DND-41 (cell line): ENCODE measurements at regions not wholly inside any gene's neighbourhood (a gene's known extent, or its start where the extent isn't known, plus 50 kb on each side); places are given as distances from the start of the nearest gene placed in this dataset.
A peak's percentile ranks its signal among the peaks of the same experiment; 100 is the strongest.

Source experiments
- ATAC-seq: fragments of 200-7000 bp; cut with Tn5 transposase; 3 replicates; pipeline ENCODE4 v1.9.1; 2021; ENCODE audit warnings: low read depth; ENCODE audit not compliant: insufficient read depth
- DNase-seq: peaks from one replicate; pipeline ENCODE4 v3.0.0-alpha.2; 2020
- H2AFZ ChIP-seq: 2 replicates; pipeline ENCODE4 v1.6.0; 2012; ENCODE audit warnings: low read depth, low read length
- H3K27ac ChIP-seq: 2 replicates; pipeline ENCODE4 v1.5.1; 2012; ENCODE audit warnings: low read length, inconsistent platforms
- H3K27me3 ChIP-seq: fragments of 200-600 bp; sonication (generic); 2 replicates; pipeline ENCODE4 v1.6.0; 2012; ENCODE audit warnings: low read length, mild to moderate bottlenecking, inconsistent platforms; ENCODE audit not compliant: insufficient read depth, poor library complexity
- H3K36me3 ChIP-seq: 2 replicates; pipeline ENCODE4 v1.5.1; 2012; ENCODE audit warnings: low read length, inconsistent platforms; ENCODE audit not compliant: insufficient read depth
- H3K4me1 ChIP-seq: 2 replicates; pipeline ENCODE4 v1.5.1; 2012; ENCODE audit warnings: mild to moderate bottlenecking, low read length; ENCODE audit not compliant: insufficient read depth
- H3K4me2 ChIP-seq: 2 replicates; pipeline ENCODE4 v1.6.0; 2012; ENCODE audit warnings: mild to moderate bottlenecking, moderate library complexity, low read length, inconsistent platforms; ENCODE audit not compliant: insufficient read depth
- H3K4me3 ChIP-seq, 2 experiments: fragments of 200-600 bp in 1 of 2; shearing (Covaris generic) in 1 of 2; 2 replicates each; pipeline ENCODE4 v1.5.1; 2012 to 2016; ENCODE audit warnings: inconsistent platforms in 2 of 2, low read length in 2 of 2, mild to moderate bottlenecking in 2 of 2, low read depth in 1 of 2, moderate library complexity in 1 of 2
- H3K79me2 ChIP-seq: 2 replicates; pipeline ENCODE4 v1.6.0; 2012; ENCODE audit warnings: low read length, inconsistent platforms; ENCODE audit not compliant: insufficient read depth
- H3K9ac ChIP-seq: 2 replicates; pipeline ENCODE4 v1.6.0; 2012; ENCODE audit warnings: low read depth, mild to moderate bottlenecking, inconsistent platforms, low read length, moderate library complexity
- H3K9me3 ChIP-seq: 2 replicates; pipeline ENCODE4 v1.5.1; 2012; ENCODE audit warnings: low read length, moderate library complexity, mild to moderate bottlenecking, inconsistent platforms; ENCODE audit not compliant: insufficient read depth, severe bottlenecking
- H4K20me1 ChIP-seq: 2 replicates; pipeline ENCODE4 v1.6.0; 2012; ENCODE audit warnings: low read length; ENCODE audit not compliant: insufficient read depth
- CTCF ChIP-seq: IDR thresholded peaks from 2 replicates; pipeline ENCODE4 v1.5.1; 2012; ENCODE audit warnings: borderline replicate concordance, low read length, moderate library complexity, mild to moderate bottlenecking; ENCODE audit not compliant: poor library complexity, severe bottlenecking; ENCODE audit errors: extremely low read depth
- EZH2 ChIP-seq: IDR thresholded peaks from 3 replicates; pipeline ENCODE4 v1.6.1; 2012; ENCODE audit warnings: borderline replicate concordance, low read depth, mild to moderate bottlenecking, moderate library complexity, low read length, inconsistent platforms; ENCODE audit not compliant: severe bottlenecking

DNA sequence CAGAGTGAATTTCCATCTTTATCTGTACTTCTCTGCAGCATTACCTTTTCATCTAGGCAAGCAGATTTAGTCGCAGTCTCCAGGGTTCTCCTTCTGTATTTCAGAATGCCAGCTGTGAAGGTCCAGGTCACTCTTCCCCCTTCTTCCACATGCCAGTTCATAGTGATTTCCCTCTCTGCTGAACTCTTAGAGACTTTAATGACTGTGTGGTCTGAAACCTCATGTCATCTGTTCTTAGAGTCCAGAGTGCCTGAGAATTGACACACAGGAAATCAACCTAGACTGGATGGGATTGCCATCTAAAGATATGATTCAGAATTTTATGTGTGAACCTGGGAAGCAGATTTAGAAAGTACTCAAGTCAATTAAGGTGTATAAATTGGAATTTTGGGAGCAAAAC is 248.1 kb downstream of the TPBG start:
- ATAC-seq = no peak
- Histone ChIP-seq H2AFZ (no peak overlapping the region), H3K27me3 (no peaks in the 10 kb centered on the region), H3K4me2 (no peak overlapping the region), H3K27ac (no peak overlapping the region), H3K4me3 (no peak overlapping the region), H3K9me3 (no peaks in the 10 kb centered on the region), H3K36me3 (no peaks in the 10 kb centered on the region), H3K4me1 (no peaks in the 10 kb centered on the region), H4K20me1 (no peaks in the 10 kb centered on the region), H3K9ac (no peak overlapping the region), H3K79me2 (no peaks in the 10 kb centered on the region)
- DNase-seq = no peak
- TF ChIP-seq CTCF (no peak), EZH2 (no peak)

- Histone ChIP-seq H3K4me2 (no peak overlapping the region), H4K20me1 (no peaks in the 10 kb centered on the region), H2AFZ (no peak overlapping the region), H3K9me3 (no peaks in the 10 kb centered on the region), H3K27me3 (no peaks in the 10 kb centered on the region), H3K4me3 (no peak overlapping the region), H3K4me1 (no peaks in the 10 kb centered on the region), H3K36me3 (no peaks in the 10 kb centered on the region), H3K27ac (no peak overlapping the region), H3K79me2 (no peaks in the 10 kb centered on the region), H3K9ac (no peak overlapping the region)
- TF ChIP-seq CTCF (no peak), EZH2 (no peak)
- no peak for ATAC-seq
- DNase-seq = no peak
Observed at GRCh38 chr6:82612475-82613039, 248.9 kb downstream of the TPBG start.

DNA sequence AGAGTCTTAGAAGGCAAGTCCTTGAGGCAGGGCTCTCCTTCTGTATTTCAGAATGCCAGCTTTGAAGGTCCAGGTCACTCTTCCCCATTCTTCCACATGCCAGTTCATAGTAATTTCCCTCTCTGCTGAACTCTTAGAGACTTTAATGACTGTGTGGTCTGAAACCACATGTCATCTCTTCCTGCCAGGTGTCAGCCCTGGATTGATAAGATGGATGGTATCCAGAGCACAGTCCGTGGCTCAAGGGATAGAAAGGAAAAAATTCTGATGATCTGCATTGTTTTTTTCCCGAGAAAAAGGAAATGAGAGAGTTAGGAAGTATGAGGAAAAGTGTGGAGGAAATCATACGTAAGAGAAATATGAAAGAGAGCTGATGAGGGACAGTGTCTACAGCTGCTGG is 250.9 kb downstream of the TPBG start:
- no peak for ATAC-seq
- Histone ChIP-seq H3K36me3 (no peaks in the 10 kb centered on the region), H4K20me1 (no peaks in the 10 kb centered on the region), H3K4me2 (no peak overlapping the region), H2AFZ (no peak overlapping the region), H3K4me3 (no peak overlapping the region), H3K27ac (no peak overlapping the region), H3K4me1 (no peaks in the 10 kb centered on the region), H3K79me2 (no peaks in the 10 kb centered on the region), H3K9ac (no peak overlapping the region), H3K9me3 (no peaks in the 10 kb centered on the region), H3K27me3 (no peaks in the 10 kb centered on the region)
- no peak for DNase-seq
- no peak for TF ChIP-seq EZH2
- no peak for TF ChIP-seq CTCF

- no peak overlapping the region for H3K4me2 ChIP-seq
- no peak overlapping the region for H3K27ac ChIP-seq
- peak; percentile 8 for TF ChIP-seq CTCF
- TF ChIP-seq EZH2 = no peak
- H3K27me3 ChIP-seq = no peaks in the 10 kb centered on the region
- H3K79me2 ChIP-seq = no peaks in the 10 kb centered on the region
- H3K9ac ChIP-seq = no peak overlapping the region
- DNase-seq (no peak), ATAC-seq (no peak)
- H3K9me3 ChIP-seq = no peaks in the 10 kb centered on the region
- H3K4me3 ChIP-seq = no peak overlapping the region
- H3K4me1 ChIP-seq = no peaks in the 10 kb centered on the region
- H4K20me1 ChIP-seq = no peaks in the 10 kb centered on the region
- H3K36me3 ChIP-seq = no peaks in the 10 kb centered on the region
- H2AFZ ChIP-seq = no peak overlapping the region
Observed at GRCh38 chr6:82616386-82617028, 252.9 kb downstream of the TPBG start.
